ENCODE measurements at regions not wholly inside any gene's neighbourhood (a gene's known extent, or its start where the extent isn't known, plus 50 kb on each side); places are given as distances from the start of the nearest gene placed in this dataset.

GRCh38 chr5:2936413-2936812 lies 184.9 kb upstream of the IRX2 start:
- TF ChIP-seq, protein P1, sequence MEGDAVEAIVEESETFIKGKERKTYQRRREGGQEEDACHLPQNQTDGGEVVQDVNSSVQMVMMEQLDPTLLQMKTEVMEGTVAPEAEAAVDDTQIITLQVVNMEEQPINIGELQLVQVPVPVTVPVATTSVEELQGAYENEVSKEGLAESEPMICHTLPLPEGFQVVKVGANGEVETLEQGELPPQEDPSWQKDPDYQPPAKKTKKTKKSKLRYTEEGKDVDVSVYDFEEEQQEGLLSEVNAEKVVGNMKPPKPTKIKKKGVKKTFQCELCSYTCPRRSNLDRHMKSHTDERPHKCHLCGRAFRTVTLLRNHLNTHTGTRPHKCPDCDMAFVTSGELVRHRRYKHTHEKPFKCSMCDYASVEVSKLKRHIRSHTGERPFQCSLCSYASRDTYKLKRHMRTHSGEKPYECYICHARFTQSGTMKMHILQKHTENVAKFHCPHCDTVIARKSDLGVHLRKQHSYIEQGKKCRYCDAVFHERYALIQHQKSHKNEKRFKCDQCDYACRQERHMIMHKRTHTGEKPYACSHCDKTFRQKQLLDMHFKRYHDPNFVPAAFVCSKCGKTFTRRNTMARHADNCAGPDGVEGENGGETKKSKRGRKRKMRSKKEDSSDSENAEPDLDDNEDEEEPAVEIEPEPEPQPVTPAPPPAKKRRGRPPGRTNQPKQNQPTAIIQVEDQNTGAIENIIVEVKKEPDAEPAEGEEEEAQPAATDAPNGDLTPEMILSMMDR (IDR thresholded peaks at IDR 0.05): no peak
- TF ChIP-seq POLR2A (IDR thresholded peaks at IDR 0.05): no peak

Data from body of pancreas (tissue), 4 donors.